ENCODE measurements at regions not wholly inside any gene's neighbourhood (a gene's known extent, or its start where the extent isn't known, plus 50 kb on each side); places are given as distances from the start of the nearest gene placed in this dataset.

DNA sequence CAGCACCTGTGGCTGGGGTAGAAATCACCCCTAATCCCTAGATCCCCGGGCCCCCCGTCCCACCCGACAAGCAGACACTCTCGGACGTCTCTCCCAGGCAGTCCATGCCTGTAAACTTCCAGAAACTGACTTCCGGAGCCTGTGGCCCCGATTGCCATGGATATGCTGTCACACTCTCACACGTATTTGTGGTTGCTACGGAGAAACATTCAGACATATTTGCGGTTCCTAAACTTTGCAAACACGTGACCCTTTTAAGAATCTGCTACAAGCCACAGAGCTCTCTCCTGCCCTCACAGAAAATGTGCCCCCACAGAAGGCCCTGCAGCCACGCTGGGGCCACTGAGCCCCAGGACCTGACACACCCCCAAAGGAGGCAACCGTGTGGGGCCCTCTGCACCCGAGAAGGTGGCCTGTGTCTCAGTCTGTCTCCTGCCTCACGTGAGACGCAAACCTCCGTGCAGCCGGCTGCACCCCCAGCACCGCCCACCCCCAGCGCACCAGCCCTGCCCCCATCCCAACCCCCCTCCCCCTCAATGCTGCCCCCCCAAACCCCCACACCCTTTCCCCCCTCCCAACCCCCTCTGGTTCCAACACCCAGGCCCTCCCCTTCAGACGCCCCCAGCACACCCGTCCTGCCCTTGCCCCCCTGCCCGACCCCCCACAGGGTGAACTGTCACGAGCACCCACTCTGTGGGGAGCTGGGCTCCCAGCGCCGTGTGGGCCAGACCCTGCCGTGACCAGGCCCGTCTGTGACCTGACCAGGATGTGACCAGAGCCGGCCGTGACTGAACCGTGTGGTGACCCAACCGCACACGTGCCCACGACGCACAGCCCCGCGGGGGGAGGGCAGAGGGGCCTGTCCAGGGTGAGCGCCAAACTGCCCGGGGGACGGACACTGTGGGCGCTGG lies 66.3 kb upstream of the METRNL start:
- Histone ChIP-seq H3K27me3 (ENCODE audit: control insufficient read depth, insufficient read depth, low read length) (no peaks in the 10 kb centered on the region), H3K36me3 (ENCODE audit: control insufficient read depth, insufficient read depth, low read length) (no peaks in the 10 kb centered on the region), H3K4me3 (ENCODE audit: low read depth, low read length) (peak overlapping the region; percentile 18; the same call in 1 of the 2 replicates)
- POLR2A ChIA-PET = interaction anchor here (0.8 kb wide), 1 partner anchor 189 kb away, joined by 23 read pairs; no protein-coding TSS in a partner anchor
- DNase-seq (ENCODE audit: low read depth) = peak; percentile 91
- TF ChIP-seq, protein P1, sequence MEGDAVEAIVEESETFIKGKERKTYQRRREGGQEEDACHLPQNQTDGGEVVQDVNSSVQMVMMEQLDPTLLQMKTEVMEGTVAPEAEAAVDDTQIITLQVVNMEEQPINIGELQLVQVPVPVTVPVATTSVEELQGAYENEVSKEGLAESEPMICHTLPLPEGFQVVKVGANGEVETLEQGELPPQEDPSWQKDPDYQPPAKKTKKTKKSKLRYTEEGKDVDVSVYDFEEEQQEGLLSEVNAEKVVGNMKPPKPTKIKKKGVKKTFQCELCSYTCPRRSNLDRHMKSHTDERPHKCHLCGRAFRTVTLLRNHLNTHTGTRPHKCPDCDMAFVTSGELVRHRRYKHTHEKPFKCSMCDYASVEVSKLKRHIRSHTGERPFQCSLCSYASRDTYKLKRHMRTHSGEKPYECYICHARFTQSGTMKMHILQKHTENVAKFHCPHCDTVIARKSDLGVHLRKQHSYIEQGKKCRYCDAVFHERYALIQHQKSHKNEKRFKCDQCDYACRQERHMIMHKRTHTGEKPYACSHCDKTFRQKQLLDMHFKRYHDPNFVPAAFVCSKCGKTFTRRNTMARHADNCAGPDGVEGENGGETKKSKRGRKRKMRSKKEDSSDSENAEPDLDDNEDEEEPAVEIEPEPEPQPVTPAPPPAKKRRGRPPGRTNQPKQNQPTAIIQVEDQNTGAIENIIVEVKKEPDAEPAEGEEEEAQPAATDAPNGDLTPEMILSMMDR (IDR thresholded peaks at IDR 0.05; ENCODE audit: insufficient read depth, low read depth, low read length) = no peak
- CTCF ChIA-PET = interaction anchor here (0.7 to 1.4 kb wide), 2 partner anchors 50 to 71 kb away, joined by 3 to 4 read pairs; no protein-coding TSS in a partner anchor

DNA sequence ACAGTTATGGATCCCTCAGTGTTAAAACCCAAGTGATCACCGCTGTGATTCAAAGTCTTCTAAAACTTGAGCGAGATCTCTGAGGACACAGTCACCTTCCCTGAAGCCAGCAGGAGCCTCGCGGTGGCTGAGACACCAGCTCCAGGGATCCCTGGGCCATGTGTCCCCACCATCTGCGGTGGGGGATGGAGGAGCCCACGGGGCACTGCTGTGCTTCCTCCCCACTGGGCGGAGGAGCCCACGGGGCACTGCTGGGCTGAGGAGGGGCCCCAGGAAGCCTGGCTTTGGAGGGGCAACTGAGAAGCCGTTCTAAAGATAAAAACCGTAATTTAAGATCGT lies 65.7 kb upstream of the METRNL start:
- ChIA-PET CTCF (no interaction called here), POLR2A (no interaction called here)
- TF ChIP-seq, protein P1 (IDR thresholded peaks at IDR 0.05; ENCODE audit: insufficient read depth, low read depth, low read length) = no peak
- Histone ChIP-seq H3K27me3 (ENCODE audit: control insufficient read depth, insufficient read depth, low read length) (no peaks in the 10 kb centered on the region), H3K36me3 (ENCODE audit: control insufficient read depth, insufficient read depth, low read length) (no peaks in the 10 kb centered on the region), H3K4me3 (ENCODE audit: low read depth, low read length) (no peak overlapping the region)
- no peak for DNase-seq (ENCODE audit: low read depth)

DNA sequence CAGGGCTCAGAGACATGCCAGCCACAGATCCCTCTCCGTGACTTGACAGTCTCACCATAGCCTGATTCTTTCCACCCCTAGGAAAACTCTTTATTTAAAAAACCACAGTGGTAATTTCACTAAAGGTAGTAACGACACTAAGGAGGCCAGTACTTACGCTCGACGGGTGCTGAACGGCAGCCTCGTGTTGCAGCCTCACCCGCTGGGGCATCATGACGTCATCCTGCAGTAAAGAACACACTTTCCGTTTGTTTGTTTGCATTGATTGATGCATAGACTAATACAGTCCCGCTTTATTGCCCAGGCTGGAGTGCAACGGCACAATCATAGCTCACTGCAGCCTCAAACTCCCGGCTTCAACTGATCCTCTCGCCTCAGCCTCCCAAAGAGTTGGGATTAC lies 65.1 kb upstream of the METRNL start:
- H3K4me3 ChIP-seq (ENCODE audit: low read depth, low read length) = no peak overlapping the region
- DNase-seq (ENCODE audit: low read depth) = no peak
- H3K27me3 ChIP-seq (ENCODE audit: control insufficient read depth, insufficient read depth, low read length) = no peaks in the 10 kb centered on the region
- H3K36me3 ChIP-seq (ENCODE audit: control insufficient read depth, insufficient read depth, low read length) = no peaks in the 10 kb centered on the region; the same call in 1 of the 2 replicates
- TF ChIP-seq, protein P1 (IDR thresholded peaks at IDR 0.05; ENCODE audit: insufficient read depth, low read depth, low read length) = no peak
- ChIA-PET POLR2A (no interaction called here), CTCF (no interaction called here)

DNA sequence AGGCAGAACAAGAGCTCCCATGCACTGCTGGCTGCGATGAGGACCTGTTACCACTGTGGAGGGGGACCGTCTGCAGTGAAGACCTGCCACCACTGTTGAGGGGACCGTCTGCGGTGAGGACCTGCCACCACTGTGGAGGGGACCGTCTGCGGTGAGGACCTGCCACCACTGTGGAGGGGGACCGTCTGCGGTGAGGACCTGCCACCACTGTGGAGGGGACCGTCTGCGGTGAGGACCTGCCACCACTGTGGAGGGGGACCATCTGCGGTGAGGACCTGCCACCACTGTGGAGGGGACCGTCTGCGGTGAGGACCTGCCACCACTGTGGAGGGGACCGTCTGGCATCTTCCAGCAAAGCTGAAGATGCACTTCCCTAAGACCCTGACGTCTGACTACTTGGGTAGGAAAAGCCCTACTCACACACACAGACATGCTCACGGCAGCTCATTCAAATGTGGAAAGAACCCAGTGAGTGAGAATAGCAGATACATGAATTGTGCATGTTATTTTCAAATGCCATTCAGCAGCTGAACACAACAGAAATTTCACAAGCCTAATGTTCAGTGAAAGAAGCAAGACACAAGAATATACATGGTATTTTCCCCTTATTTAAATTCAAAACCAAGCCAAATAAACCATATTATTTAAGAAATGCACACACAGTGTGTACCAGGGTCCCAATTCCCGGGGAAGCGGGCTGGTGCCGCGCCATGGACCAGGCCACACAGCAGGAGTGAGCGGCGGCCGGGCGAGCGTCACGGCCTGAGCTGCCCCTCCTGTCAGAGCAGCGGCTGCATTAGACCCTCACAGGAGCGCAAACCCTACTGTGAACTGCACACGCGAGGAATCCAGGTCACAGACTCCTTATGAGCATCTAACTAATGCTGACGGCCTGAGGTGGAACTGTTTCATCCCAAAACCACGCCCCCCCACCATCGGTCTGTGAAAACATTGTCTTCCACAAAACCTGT lies 64.2 kb upstream of the METRNL start:
- DNase-seq (ENCODE audit: low read depth) = no peak
- ChIA-PET CTCF (no interaction called here), POLR2A (no interaction called here)
- Histone ChIP-seq H3K27me3 (ENCODE audit: control insufficient read depth, insufficient read depth, low read length) (no peaks in the 10 kb centered on the region), H3K4me3 (ENCODE audit: low read depth, low read length) (no peak overlapping the region), H3K36me3 (ENCODE audit: control insufficient read depth, insufficient read depth, low read length) (no peaks in the 10 kb centered on the region; the same call in 1 of the 2 replicates)
- TF ChIP-seq, protein P1 (IDR thresholded peaks at IDR 0.05; ENCODE audit: insufficient read depth, low read depth, low read length) = no peak

Data from BJ (cell line).